ENCODE measurements at regions not wholly inside any gene's neighbourhood (a gene's known extent, or its start where the extent isn't known, plus 50 kb on each side); places are given as distances from the start of the nearest gene placed in this dataset.

GRCh38 chr10:36801660-36802059 is 323.7 kb upstream of the ANKRD30A start:
- no peak for ATAC-seq
- Histone ChIP-seq H3K27ac (ENCODE audit: low read depth, low read length) (no peak overlapping the region), H3K9me2 (ENCODE audit: insufficient read depth) (no peaks in the 10 kb centered on the region), H3K27me3 (ENCODE audit: insufficient read depth, low read length) (no peaks in the 10 kb centered on the region), H4K20me1 (ENCODE audit: insufficient read depth) (no peaks in the 10 kb centered on the region), H3K9ac (ENCODE audit: low read length) (no peak overlapping the region), H3K79me2 (ENCODE audit: insufficient read depth, low read length) (no peaks in the 10 kb centered on the region), H3K4me3 (replicated peaks in 1 of 2; ENCODE audit: low read depth in 1 of 2, low read length in 2 of 2) (no peak overlapping the region), H2AFZ (ENCODE audit: low read depth, low read length, poor library complexity, severe bottlenecking) (no peak overlapping the region), H3K4me2 (ENCODE audit: low read length) (no peak overlapping the region), H3K36me3 (ENCODE audit: control insufficient read depth in 1 of 2, insufficient read depth in 2 of 2, low read length in 2 of 2) (no peaks in the 10 kb centered on the region), H3K4me1 (ENCODE audit: control insufficient read depth in 1 of 2, insufficient read depth in 2 of 2, low read length in 2 of 2) (no peaks in the 10 kb centered on the region), H3K9me3 (ENCODE audit: control insufficient read depth in 1 of 2, insufficient read depth in 1 of 2, low read depth in 1 of 2, low read length in 2 of 2) (peaks cover 6 to 12% of the 10 kb centered on the region in 2 experiments; a peak in 2 of 4 replicates)
- TF ChIP-seq YY1 (IDR thresholded peaks at IDR 0.05; ENCODE audit: extremely low read depth, insufficient replicate concordance, low read depth, low read length), result no peak
- no peak for TF ChIP-seq ZFX (IDR thresholded peaks at IDR 0.05)
- TF ChIP-seq ATF3 (IDR thresholded peaks at IDR 0.05), result no peak
- no peak for TF ChIP-seq SRF (IDR thresholded peaks at IDR 0.05; ENCODE audit: low read depth)
- no peak for TF ChIP-seq ZNF274 (IDR thresholded peaks at IDR 0.05; ENCODE audit: low read depth, low read length)
- TF ChIP-seq SP1 (IDR thresholded peaks at IDR 0.05; ENCODE audit: low read depth), result no peak
- POLR2A ChIA-PET, result no interaction called here
- RAD21 ChIA-PET (ENCODE audit: low non-redundant PET in 1 of 2, low total read pairs in 2 of 2, uncharacterized antibody in 2 of 2, unreplicated experiment in 2 of 2), result no interaction called here
- no peak for DNase-seq (ENCODE audit: low read depth, low spot score)
- intact Hi-C loops (cut with micrococcal nuclease), result no loop called here
- BruUV-seq (replicated peaks), result no TSS peak
- CTCF ChIA-PET, result no interaction called here

- BruUV-seq (replicated peaks), result no TSS peak
- Histone ChIP-seq H3K79me2 (ENCODE audit: insufficient read depth, low read length) (no peaks in the 10 kb centered on the region), H3K27me3 (ENCODE audit: insufficient read depth, low read length) (no peaks in the 10 kb centered on the region), H3K9me2 (ENCODE audit: insufficient read depth) (no peaks in the 10 kb centered on the region), H3K27ac (ENCODE audit: low read depth, low read length) (no peak overlapping the region), H3K36me3 (ENCODE audit: control insufficient read depth in 1 of 2, insufficient read depth in 2 of 2, low read length in 2 of 2) (no peaks in the 10 kb centered on the region), H4K20me1 (ENCODE audit: insufficient read depth) (no peaks in the 10 kb centered on the region), H3K9me3 (ENCODE audit: control insufficient read depth in 1 of 2, insufficient read depth in 1 of 2, low read depth in 1 of 2, low read length in 2 of 2) (peaks cover 6 to 14% of the 10 kb centered on the region in 2 experiments; a peak in 2 of 4 replicates), H3K9ac (ENCODE audit: low read length) (no peak overlapping the region), H3K4me3 (replicated peaks in 1 of 2; ENCODE audit: low read depth in 1 of 2, low read length in 2 of 2) (no peak overlapping the region), H3K4me1 (ENCODE audit: control insufficient read depth in 1 of 2, insufficient read depth in 2 of 2, low read length in 2 of 2) (no peaks in the 10 kb centered on the region), H3K4me2 (ENCODE audit: low read length) (no peak overlapping the region), H2AFZ (ENCODE audit: low read depth, low read length, poor library complexity, severe bottlenecking) (no peak overlapping the region)
- ChIA-PET RAD21 (ENCODE audit: low non-redundant PET in 1 of 2, low total read pairs in 2 of 2, uncharacterized antibody in 2 of 2, unreplicated experiment in 2 of 2) (no interaction called here), POLR2A (no interaction called here), CTCF (no interaction called here)
- intact Hi-C loops (cut with micrococcal nuclease), result no loop called here
- ATAC-seq (no peak), DNase-seq (ENCODE audit: low read depth, low spot score) (no peak)
- no peak for TF ChIP-seq ZFX (IDR thresholded peaks at IDR 0.05)
- TF ChIP-seq FOSL1 (IDR thresholded peaks at IDR 0.05; ENCODE audit: low read depth), result no peak
- TF ChIP-seq ATF3 (IDR thresholded peaks at IDR 0.05), result no peak
- TF ChIP-seq JUND (IDR thresholded peaks at IDR 0.05), result no peak
- no peak for TF ChIP-seq CBX3 (IDR thresholded peaks at IDR 0.05; ENCODE audit: low read depth)
Observed at GRCh38 chr10:36794981-36795380, 330.4 kb upstream of the ANKRD30A start.
